Effector memory CD8-positive, alpha-beta T cell (primary cell): ENCODE measurements at regions not wholly inside any gene's neighbourhood (a gene's known extent, or its start where the extent isn't known, plus 50 kb on each side); places are given as distances from the start of the nearest gene placed in this dataset.
"Not testable (repeated sequence)": the region's sequence is repeated elsewhere in the genome, so short reads cannot be mapped to it uniquely, and the experiment has no call there.

Experiments used
- ATAC-seq: fragments of 150-1000 bp; cut with Tn5 transposase; replicated peaks from 2 replicates; pipeline ENCODE4 v1.10.0; 2021; ENCODE audit warnings: mild to moderate bottlenecking, moderate library complexity
- DNase-seq, 3 experiments: peaks; one replicate each; pipeline ENCODE4 v3.0.0; 2021
- H3K27ac Mint-ChIP-seq, 2 donors: one replicate each; pipeline ENCODE4 v1.8.0; 2022; ENCODE audit warnings: mild to moderate bottlenecking in 2 of 2, mixed read lengths in 2 of 2, moderate library complexity in 2 of 2
- H3K27me3 Mint-ChIP-seq, 2 donors: one replicate each; pipeline ENCODE4 v1.8.0; 2022; ENCODE audit warnings: mixed read lengths in 2 of 2
- H3K36me3 Mint-ChIP-seq: one replicate; pipeline ENCODE4 v1.8.0; 2022; ENCODE audit warnings: mild to moderate bottlenecking, moderate library complexity, mixed read lengths; ENCODE audit not compliant: insufficient read depth
- H3K4me1 Mint-ChIP-seq, 2 donors: one replicate each; pipeline ENCODE4 v1.8.0; 2022; ENCODE audit warnings: low read depth in 2 of 2, mixed read lengths in 2 of 2
- H3K4me3 Mint-ChIP-seq, 2 donors: one replicate each; pipeline ENCODE4 v1.8.0; 2022; ENCODE audit warnings: mild to moderate bottlenecking in 2 of 2, mixed read lengths in 2 of 2, moderate library complexity in 2 of 2
- H3K9me3 Mint-ChIP-seq, 2 donors: one replicate each; pipeline ENCODE4 v1.8.0; 2022; ENCODE audit warnings: mixed read lengths in 2 of 2

- Mint-ChIP-seq H3K9me3 (no peaks in the 10 kb centered on the region), H3K36me3 (no peaks in the 10 kb centered on the region), H3K4me3 (no peak overlapping the region), H3K27me3 (peaks cover 43 to 70% of the 10 kb centered on the region in 2 donors), H3K27ac (no peak overlapping the region), H3K4me1 (peaks cover 8% of the 10 kb centered on the region in 2 donors)
- DNase-seq, result no peak
- ATAC-seq, result no peak
Observed at GRCh38 chr2:100743741-100744140, 76.2 kb upstream of the NPAS2 start.

GRCh38 chr2:100744184-100744583 is 75.8 kb upstream of the NPAS2 start:
- Mint-ChIP-seq H3K4me3 (no peak overlapping the region), H3K27me3 (peaks cover 41 to 70% of the 10 kb centered on the region in 2 donors), H3K4me1 (peaks cover 8% of the 10 kb centered on the region in 2 donors), H3K36me3 (no peaks in the 10 kb centered on the region), H3K27ac (no peak overlapping the region), H3K9me3 (no peaks in the 10 kb centered on the region)
- DNase-seq, result no peak
- no peak for ATAC-seq

- DNase-seq, result no peak
- no peak for ATAC-seq
- H3K9me3 Mint-ChIP-seq, result no peaks in the 10 kb centered on the region
- no peaks in the 10 kb centered on the region for H3K36me3 Mint-ChIP-seq
- H3K4me3 Mint-ChIP-seq, result no peak overlapping the region
- peaks cover 41 to 68% of the 10 kb centered on the region in 2 donors for H3K27me3 Mint-ChIP-seq
- peaks cover 8% of the 10 kb centered on the region in 2 donors for H3K4me1 Mint-ChIP-seq
- no peak overlapping the region for H3K27ac Mint-ChIP-seq
Observed at GRCh38 chr2:100744589-100744988, 75.3 kb upstream of the NPAS2 start.

GRCh38 chr2:100745604-100746003 is 74.3 kb upstream of the NPAS2 start:
- H3K27me3 Mint-ChIP-seq, result peaks cover 47 to 62% of the 10 kb centered on the region in 2 donors

GRCh38 chr2:100747551-100747950 is 72.4 kb upstream of the NPAS2 start:
- H3K27ac Mint-ChIP-seq, result peak overlapping the region in 1 of 2 donors; percentile 45

More at GRCh38 chr2:100745604-100746003, 74.3 kb upstream of the NPAS2 start:
- H3K4me1 Mint-ChIP-seq, result peaks cover 8% of the 10 kb centered on the region in 2 donors
- H3K9me3 Mint-ChIP-seq, result no peaks in the 10 kb centered on the region
- H3K4me3 Mint-ChIP-seq, result no peak overlapping the region
- DNase-seq, result no peak
- H3K36me3 Mint-ChIP-seq, result no peaks in the 10 kb centered on the region
- ATAC-seq, result no peak
- H3K27ac Mint-ChIP-seq, result no peak overlapping the region

DNA sequence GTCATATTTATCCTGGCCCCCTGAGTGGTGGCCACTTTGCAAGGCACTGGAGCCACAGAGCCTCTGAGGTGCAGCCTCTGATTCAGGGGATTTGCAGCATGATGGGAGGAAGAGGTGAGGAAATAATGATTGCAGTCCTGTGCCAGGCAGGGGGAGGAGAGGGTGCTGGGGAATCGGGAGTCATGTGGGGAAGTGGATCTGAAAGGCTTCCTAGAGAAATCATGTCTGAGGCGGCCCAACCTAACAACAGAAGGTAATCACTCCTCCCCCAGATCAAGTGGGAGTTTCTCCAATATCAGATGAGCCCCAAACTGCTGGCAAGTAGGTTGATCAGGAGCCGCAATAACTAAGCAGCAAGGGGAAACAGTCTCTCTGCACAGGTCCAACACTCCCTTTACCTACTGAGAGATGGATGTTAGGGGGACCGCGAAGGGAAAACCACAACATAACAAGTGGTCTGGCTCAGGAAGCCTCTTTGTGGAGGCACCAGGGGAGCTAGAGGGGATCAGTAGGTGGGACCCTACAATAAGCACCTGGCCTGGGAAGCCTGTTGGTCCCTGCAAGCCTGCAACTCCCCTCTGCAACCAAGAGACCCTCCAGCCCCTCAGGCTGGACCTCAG is 71.8 kb upstream of the NPAS2 start:
- Mint-ChIP-seq H3K36me3 (no peaks in the 10 kb centered on the region), H3K27ac (peak overlapping the region in 1 of 2 donors; percentile 45), H3K4me1 (peaks cover 8% of the 10 kb centered on the region in 2 donors), H3K4me3 (no peak overlapping the region), H3K27me3 (peaks cover 61 to 65% of the 10 kb centered on the region in 2 donors), H3K9me3 (no peaks in the 10 kb centered on the region)
- peak; percentile 27 for ATAC-seq
- DNase-seq, result no peak

More at GRCh38 chr2:100747551-100747950, 72.4 kb upstream of the NPAS2 start:
- peaks cover 8% of the 10 kb centered on the region in 2 donors for H3K4me1 Mint-ChIP-seq
- DNase-seq, result no peak
- H3K36me3 Mint-ChIP-seq, result no peaks in the 10 kb centered on the region
- peaks cover 59 to 61% of the 10 kb centered on the region in 2 donors for H3K27me3 Mint-ChIP-seq
- no peak overlapping the region for H3K4me3 Mint-ChIP-seq
- no peak for ATAC-seq
- no peaks in the 10 kb centered on the region for H3K9me3 Mint-ChIP-seq

GRCh38 chr2:100748673-100749072 is 71.3 kb upstream of the NPAS2 start:
- H3K27ac Mint-ChIP-seq, result no peak overlapping the region
- ATAC-seq, result no peak
- H3K27me3 Mint-ChIP-seq, result peaks cover 65 to 71% of the 10 kb centered on the region in 2 donors
- H3K9me3 Mint-ChIP-seq, result no peaks in the 10 kb centered on the region
- H3K4me1 Mint-ChIP-seq, result peaks cover 8% of the 10 kb centered on the region in 2 donors
- no peak overlapping the region for H3K4me3 Mint-ChIP-seq
- no peak for DNase-seq
- H3K36me3 Mint-ChIP-seq, result no peaks in the 10 kb centered on the region

GRCh38 chr2:100749771-100750542 is 70.0 kb upstream of the NPAS2 start:
- H3K27ac Mint-ChIP-seq, result no peak overlapping the region
- ATAC-seq (no peak), DNase-seq (no peak)
- H3K36me3 Mint-ChIP-seq, result no peaks in the 10 kb centered on the region
- H3K4me1 Mint-ChIP-seq, result peaks cover 8% of the 10 kb centered on the region in 2 donors
- H3K4me3 Mint-ChIP-seq, result no peak overlapping the region
- peaks cover 58 to 65% of the 10 kb centered on the region in 2 donors for H3K27me3 Mint-ChIP-seq
- H3K9me3 Mint-ChIP-seq, result no peaks in the 10 kb centered on the region

GRCh38 chr2:100751871-100752625 is 67.9 kb upstream of the NPAS2 start:
- peaks cover 58 to 65% of the 10 kb centered on the region in 2 donors for H3K27me3 Mint-ChIP-seq
- H3K4me1 Mint-ChIP-seq, H3K36me3 Mint-ChIP-seq, DNase-seq, H3K9me3 Mint-ChIP-seq, ATAC-seq, H3K27ac Mint-ChIP-seq, H3K4me3 Mint-ChIP-seq: not testable (repeated sequence)

DNA sequence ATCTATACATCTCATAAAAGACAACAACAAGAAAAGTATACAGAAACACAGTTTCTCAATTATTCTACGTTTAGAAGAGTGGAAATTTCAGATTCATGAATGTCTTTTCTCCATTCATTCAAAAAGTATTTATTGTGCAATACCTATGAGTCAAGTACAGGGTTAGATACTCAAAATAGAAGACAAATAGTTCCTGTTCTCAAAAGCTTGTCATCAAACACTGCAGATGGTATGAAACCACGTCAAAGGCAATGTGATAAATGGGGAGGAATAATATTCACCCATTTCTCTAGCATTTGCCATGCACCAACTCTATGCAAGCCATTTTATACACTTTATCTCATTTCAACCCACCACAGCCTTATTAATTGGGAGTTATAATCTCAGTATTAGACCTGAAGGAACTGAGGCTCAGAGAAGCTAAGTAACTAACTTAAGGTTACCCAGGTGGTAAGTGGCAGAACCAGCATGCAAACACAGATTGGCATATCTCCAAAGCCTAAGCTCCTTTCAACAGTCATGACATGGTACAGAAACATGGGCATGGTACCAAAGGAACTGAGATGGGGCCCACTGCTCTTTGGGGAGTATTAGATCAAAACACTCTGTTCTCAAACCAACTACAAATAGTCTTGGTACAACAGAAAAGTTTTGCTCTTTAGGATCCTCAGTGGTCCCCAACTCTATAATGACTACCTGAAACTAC is 67.2 kb upstream of the NPAS2 start:
- Mint-ChIP-seq H3K9me3 (no peaks in the 10 kb centered on the region), H3K4me3 (no peak overlapping the region), H3K27me3 (peaks cover 52 to 67% of the 10 kb centered on the region in 2 donors), H3K36me3 (no peaks in the 10 kb centered on the region), H3K27ac (no peak overlapping the region), H3K4me1 (peaks cover 7% of the 10 kb centered on the region in 2 donors)
- no peak for DNase-seq
- no peak for ATAC-seq

DNA sequence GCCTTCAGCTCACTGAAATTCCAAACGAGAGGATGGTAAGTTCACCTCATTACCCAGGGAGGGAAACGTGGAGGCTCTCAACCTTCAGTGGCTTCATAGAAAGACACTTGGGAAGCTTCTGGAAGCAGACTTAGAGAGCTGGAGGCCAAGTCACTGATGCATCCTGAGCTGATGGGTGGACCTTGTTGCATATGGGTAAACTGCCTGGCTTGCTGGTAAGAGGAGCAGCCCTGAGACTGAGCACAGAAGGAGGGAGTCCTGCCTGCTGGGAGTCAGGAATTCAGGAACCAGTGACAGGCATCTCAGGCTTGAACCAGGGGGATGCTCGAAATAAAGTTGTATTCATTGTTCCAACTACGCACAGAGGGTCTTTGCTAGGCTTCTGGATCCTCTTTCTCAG is 66.5 kb upstream of the NPAS2 start:
- DNase-seq, result no peak

DNA sequence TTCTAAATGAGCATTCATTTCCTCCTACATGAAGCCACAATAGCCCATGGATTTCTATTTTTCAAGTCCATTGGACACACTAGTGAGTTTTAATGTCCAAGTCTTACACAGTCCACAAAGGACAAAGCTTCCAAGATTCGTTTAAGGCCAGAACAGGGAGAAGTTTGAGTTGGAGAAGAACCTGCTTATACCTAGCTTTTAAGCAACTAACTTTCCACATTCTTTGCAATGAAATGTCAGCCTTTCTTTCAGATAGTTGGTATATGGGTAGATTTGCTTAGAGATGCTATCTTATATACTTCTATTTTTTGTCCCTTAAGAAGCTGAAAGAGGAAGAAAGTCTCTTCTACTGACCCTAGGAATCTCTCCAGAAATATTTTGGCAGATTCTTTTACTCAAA is 66.1 kb upstream of the NPAS2 start:
- no peak overlapping the region for H3K4me3 Mint-ChIP-seq
- H3K27ac Mint-ChIP-seq, result no peak overlapping the region
- peaks cover 0 to 3% of the 10 kb centered on the region in 2 donors for H3K9me3 Mint-ChIP-seq
- ATAC-seq (no peak), DNase-seq (no peak)
- peaks cover 46 to 68% of the 10 kb centered on the region in 2 donors for H3K27me3 Mint-ChIP-seq
- H3K4me1 Mint-ChIP-seq, result no peaks in the 10 kb centered on the region
- no peaks in the 10 kb centered on the region for H3K36me3 Mint-ChIP-seq

More for the DNA sequence above, 66.5 kb upstream of the NPAS2 start:
- Mint-ChIP-seq H3K4me3 (no peak overlapping the region), H3K9me3 (no peaks in the 10 kb centered on the region), H3K27me3 (peaks cover 46 to 63% of the 10 kb centered on the region in 2 donors), H3K4me1 (peaks cover under 1% of the 10 kb centered on the region in 2 donors), H3K36me3 (no peaks in the 10 kb centered on the region), H3K27ac (no peak overlapping the region)
- ATAC-seq, result no peak

- H3K9me3 Mint-ChIP-seq, result peaks cover 0 to 3% of the 10 kb centered on the region in 2 donors
- DNase-seq (no peak), ATAC-seq (no peak)
- H3K27me3 Mint-ChIP-seq, result peaks cover 46 to 66% of the 10 kb centered on the region in 2 donors
- H3K4me3 Mint-ChIP-seq, result no peak overlapping the region
- H3K4me1 Mint-ChIP-seq, result no peaks in the 10 kb centered on the region
- H3K27ac Mint-ChIP-seq, result no peak overlapping the region
- H3K36me3 Mint-ChIP-seq, result no peaks in the 10 kb centered on the region
Observed at GRCh38 chr2:100754951-100755350, 65.0 kb upstream of the NPAS2 start.
